ENCODE measurements at regions not wholly inside any gene's neighbourhood (a gene's known extent, or its start where the extent isn't known, plus 50 kb on each side); places are given as distances from the start of the nearest gene placed in this dataset.
"Not testable (repeated sequence)": the region's sequence is repeated elsewhere in the genome, so short reads cannot be mapped to it uniquely, and the experiment has no call there.

GRCh38 chr12:65666876-65667275, 157.4 kb upstream of the HMGA2 start:
- intact Hi-C loops (cut with micrococcal nuclease), result loop anchor here (1.0 kb wide), 1 partner anchor 10 kb away; no protein-coding TSS in a partner anchor
- peaks cover 12% of the 10 kb centered on the region for H3K9me3 Mint-ChIP-seq
- peaks cover 10% of the 10 kb centered on the region for H3K4me1 Mint-ChIP-seq (ENCODE audit: low read depth)
- CTCF ChIA-PET, result no interaction called here
- H3K27ac Mint-ChIP-seq, result peak overlapping the region; percentile 0
- no peaks in the 10 kb centered on the region for H3K36me3 Mint-ChIP-seq (ENCODE audit: low read depth)
- DNase-seq, result peak; percentile 38
- peaks cover 38% of the 10 kb centered on the region for H3K27me3 Mint-ChIP-seq (ENCODE audit: low read depth)
- H3K4me3 Mint-ChIP-seq, result no peak overlapping the region

- Mint-ChIP-seq H3K9me3 (peaks cover 12% of the 10 kb centered on the region), H3K36me3 (ENCODE audit: low read depth) (no peaks in the 10 kb centered on the region), H3K27me3 (ENCODE audit: low read depth) (peaks cover 44% of the 10 kb centered on the region), H3K4me1 (ENCODE audit: low read depth) (peaks cover 10% of the 10 kb centered on the region), H3K27ac (no peak overlapping the region), H3K4me3 (no peak overlapping the region)
- DNase-seq, result no peak
- CTCF ChIA-PET, result interaction anchor here (0.7 kb wide), 1 partner anchor 1014 kb away, joined by 3 read pairs; no protein-coding TSS in a partner anchor
- intact Hi-C loops (cut with micrococcal nuclease), result no loop called here
Observed at GRCh38 chr12:65667932-65668331, 156.4 kb upstream of the HMGA2 start.

- intact Hi-C loops (cut with micrococcal nuclease), result no loop called here
- Mint-ChIP-seq H3K27ac (no peak overlapping the region), H3K9me3 (peaks cover 6% of the 10 kb centered on the region), H3K4me3 (no peak overlapping the region), H3K27me3 (ENCODE audit: low read depth) (peaks cover 39% of the 10 kb centered on the region), H3K36me3 (ENCODE audit: low read depth) (no peaks in the 10 kb centered on the region), H3K4me1 (ENCODE audit: low read depth) (peaks cover 10% of the 10 kb centered on the region)
- CTCF ChIA-PET, result no interaction called here
- DNase-seq, result no peak
Observed at GRCh38 chr12:65668981-65669695, 155.1 kb upstream of the HMGA2 start.

- peaks cover 33% of the 10 kb centered on the region for H3K27me3 Mint-ChIP-seq (ENCODE audit: low read depth)
- no peak overlapping the region for H3K27ac Mint-ChIP-seq
- CTCF ChIA-PET, result no interaction called here
- H3K36me3 Mint-ChIP-seq (ENCODE audit: low read depth), result no peaks in the 10 kb centered on the region
- peaks cover 10% of the 10 kb centered on the region for H3K4me1 Mint-ChIP-seq (ENCODE audit: low read depth)
- DNase-seq, result no peak
- intact Hi-C loops (cut with micrococcal nuclease), result no loop called here
- no peak overlapping the region for H3K4me3 Mint-ChIP-seq
- H3K9me3 Mint-ChIP-seq, result no peaks in the 10 kb centered on the region
Observed at GRCh38 chr12:65670775-65671174, 153.5 kb upstream of the HMGA2 start.

GRCh38 chr12:65672441-65672840, 151.8 kb upstream of the HMGA2 start:
- DNase-seq, result no peak
- intact Hi-C loops (cut with micrococcal nuclease), result no loop called here
- Mint-ChIP-seq H3K27me3 (ENCODE audit: low read depth) (peaks cover 35% of the 10 kb centered on the region), H3K4me1 (ENCODE audit: low read depth) (no peaks in the 10 kb centered on the region), H3K9me3 (no peaks in the 10 kb centered on the region), H3K4me3 (no peak overlapping the region), H3K27ac (no peak overlapping the region), H3K36me3 (ENCODE audit: low read depth) (no peaks in the 10 kb centered on the region)
- CTCF ChIA-PET, result no interaction called here

GRCh38 chr12:65673156-65673690, 151.1 kb upstream of the HMGA2 start:
- no peak for DNase-seq
- H3K27me3 Mint-ChIP-seq (ENCODE audit: low read depth), result peaks cover 35% of the 10 kb centered on the region
- CTCF ChIA-PET, result no interaction called here
- H3K36me3 Mint-ChIP-seq (ENCODE audit: low read depth), result no peaks in the 10 kb centered on the region
- intact Hi-C loops (cut with micrococcal nuclease), result loop anchor here (1.0 kb wide), 2 partner anchors 71 to 117 kb away; no protein-coding TSS in a partner anchor
- no peak overlapping the region for H3K27ac Mint-ChIP-seq
- H3K4me3 Mint-ChIP-seq, result no peak overlapping the region
- H3K4me1 Mint-ChIP-seq (ENCODE audit: low read depth), result no peaks in the 10 kb centered on the region
- peaks cover 1% of the 10 kb centered on the region for H3K9me3 Mint-ChIP-seq

GRCh38 chr12:65673732-65674131, 150.6 kb upstream of the HMGA2 start:
- H3K9me3 Mint-ChIP-seq, result peaks cover 4% of the 10 kb centered on the region
- H3K27ac Mint-ChIP-seq, result no peak overlapping the region
- CTCF ChIA-PET, result interaction anchor here (1.4 kb wide), 1 partner anchor 117 kb away, joined by 3 read pairs; no protein-coding TSS in a partner anchor
- H3K4me3 Mint-ChIP-seq, result no peak overlapping the region
- no peaks in the 10 kb centered on the region for H3K36me3 Mint-ChIP-seq (ENCODE audit: low read depth)
- H3K27me3 Mint-ChIP-seq (ENCODE audit: low read depth), result peaks cover 37% of the 10 kb centered on the region
- intact Hi-C loops (cut with micrococcal nuclease), result loop anchor here (1.0 kb wide), 2 partner anchors 71 to 117 kb away; no protein-coding TSS in a partner anchor
- H3K4me1 Mint-ChIP-seq (ENCODE audit: low read depth), result no peaks in the 10 kb centered on the region
- no peak for DNase-seq

- intact Hi-C loops (cut with micrococcal nuclease), result no loop called here
- DNase-seq, result no peak
- H3K27me3 Mint-ChIP-seq (ENCODE audit: low read depth), result peaks cover 30% of the 10 kb centered on the region
- H3K4me3 Mint-ChIP-seq, result no peak overlapping the region
- CTCF ChIA-PET, result interaction anchor here (0.7 to 1.4 kb wide), 2 partner anchors 72 to 118 kb away, joined by 3 read pairs; no protein-coding TSS in a partner anchor
- H3K9me3 Mint-ChIP-seq, result peaks cover 4% of the 10 kb centered on the region
- no peaks in the 10 kb centered on the region for H3K36me3 Mint-ChIP-seq (ENCODE audit: low read depth)
- no peak overlapping the region for H3K27ac Mint-ChIP-seq
- no peaks in the 10 kb centered on the region for H3K4me1 Mint-ChIP-seq (ENCODE audit: low read depth)
Observed at GRCh38 chr12:65675141-65675621, 149.1 kb upstream of the HMGA2 start.

GRCh38 chr12:65678172-65678571, 146.1 kb upstream of the HMGA2 start:
- H3K4me3 Mint-ChIP-seq; H3K36me3 Mint-ChIP-seq (ENCODE audit: low read depth); H3K4me1 Mint-ChIP-seq (ENCODE audit: low read depth); intact Hi-C loops (cut with micrococcal nuclease); CTCF ChIA-PET; H3K9me3 Mint-ChIP-seq; H3K27ac Mint-ChIP-seq; DNase-seq: not testable (repeated sequence)
- H3K27me3 Mint-ChIP-seq (ENCODE audit: low read depth), result peaks cover 16% of the 10 kb centered on the region

- intact Hi-C loops (cut with micrococcal nuclease), result no loop called here
- DNase-seq, result no peak
- H3K36me3 Mint-ChIP-seq (ENCODE audit: low read depth), result no peaks in the 10 kb centered on the region
- H3K4me1 Mint-ChIP-seq (ENCODE audit: low read depth), result no peaks in the 10 kb centered on the region
- peaks cover 11% of the 10 kb centered on the region for H3K27me3 Mint-ChIP-seq (ENCODE audit: low read depth)
- no peak overlapping the region for H3K4me3 Mint-ChIP-seq
- H3K27ac Mint-ChIP-seq, result no peak overlapping the region
- peaks cover 4% of the 10 kb centered on the region for H3K9me3 Mint-ChIP-seq
- CTCF ChIA-PET, result no interaction called here
Observed at GRCh38 chr12:65681226-65681625, 143.1 kb upstream of the HMGA2 start.

- H3K4me3 Mint-ChIP-seq, result no peak overlapping the region
- intact Hi-C loops (cut with micrococcal nuclease), result no loop called here
- no peak for DNase-seq
- H3K27ac Mint-ChIP-seq, result no peak overlapping the region
- H3K36me3 Mint-ChIP-seq (ENCODE audit: low read depth), result no peaks in the 10 kb centered on the region
- CTCF ChIA-PET, result no interaction called here
- H3K27me3 Mint-ChIP-seq (ENCODE audit: low read depth), result peaks cover 14% of the 10 kb centered on the region
- peaks cover 5% of the 10 kb centered on the region for H3K9me3 Mint-ChIP-seq
- H3K4me1 Mint-ChIP-seq (ENCODE audit: low read depth), result no peaks in the 10 kb centered on the region
Observed at GRCh38 chr12:65682112-65682511, 142.2 kb upstream of the HMGA2 start.

GRCh38 chr12:65684906-65685305, 139.4 kb upstream of the HMGA2 start:
- no peak overlapping the region for H3K4me3 Mint-ChIP-seq
- no peaks in the 10 kb centered on the region for H3K36me3 Mint-ChIP-seq (ENCODE audit: low read depth)
- intact Hi-C loops (cut with micrococcal nuclease), result loop anchor here (1.0 kb wide), 2 partner anchors 83 to 129 kb away; no protein-coding TSS in a partner anchor
- H3K27me3 Mint-ChIP-seq (ENCODE audit: low read depth), result peaks cover 6% of the 10 kb centered on the region
- no peak overlapping the region for H3K27ac Mint-ChIP-seq
- no peaks in the 10 kb centered on the region for H3K4me1 Mint-ChIP-seq (ENCODE audit: low read depth)
- H3K9me3 Mint-ChIP-seq, result peaks cover 1% of the 10 kb centered on the region
- CTCF ChIA-PET, result no interaction called here
- no peak for DNase-seq

- intact Hi-C loops (cut with micrococcal nuclease), result loop anchor here (1.0 kb wide), 2 partner anchors 83 to 129 kb away; no protein-coding TSS in a partner anchor
- no peak overlapping the region for H3K4me3 Mint-ChIP-seq
- peaks cover 1% of the 10 kb centered on the region for H3K9me3 Mint-ChIP-seq
- H3K27ac Mint-ChIP-seq, result no peak overlapping the region
- no peaks in the 10 kb centered on the region for H3K36me3 Mint-ChIP-seq (ENCODE audit: low read depth)
- H3K4me1 Mint-ChIP-seq (ENCODE audit: low read depth), result no peaks in the 10 kb centered on the region
- H3K27me3 Mint-ChIP-seq (ENCODE audit: low read depth), result peaks cover 6% of the 10 kb centered on the region
- DNase-seq, result no peak
- CTCF ChIA-PET, result no interaction called here
Observed at GRCh38 chr12:65685514-65685913, 138.8 kb upstream of the HMGA2 start.

All from activated naive CD4-positive, alpha-beta T cell treated with anti-CD3 and anti-CD28 coated beads for 36 hours (primary cell).